ENCODE measurements at regions not wholly inside any gene's neighbourhood (a gene's known extent, or its start where the extent isn't known, plus 50 kb on each side); places are given as distances from the start of the nearest gene placed in this dataset.
"Not testable (repeated sequence)": the region's sequence is repeated elsewhere in the genome, so short reads cannot be mapped to it uniquely, and the experiment has no call there.

DNA sequence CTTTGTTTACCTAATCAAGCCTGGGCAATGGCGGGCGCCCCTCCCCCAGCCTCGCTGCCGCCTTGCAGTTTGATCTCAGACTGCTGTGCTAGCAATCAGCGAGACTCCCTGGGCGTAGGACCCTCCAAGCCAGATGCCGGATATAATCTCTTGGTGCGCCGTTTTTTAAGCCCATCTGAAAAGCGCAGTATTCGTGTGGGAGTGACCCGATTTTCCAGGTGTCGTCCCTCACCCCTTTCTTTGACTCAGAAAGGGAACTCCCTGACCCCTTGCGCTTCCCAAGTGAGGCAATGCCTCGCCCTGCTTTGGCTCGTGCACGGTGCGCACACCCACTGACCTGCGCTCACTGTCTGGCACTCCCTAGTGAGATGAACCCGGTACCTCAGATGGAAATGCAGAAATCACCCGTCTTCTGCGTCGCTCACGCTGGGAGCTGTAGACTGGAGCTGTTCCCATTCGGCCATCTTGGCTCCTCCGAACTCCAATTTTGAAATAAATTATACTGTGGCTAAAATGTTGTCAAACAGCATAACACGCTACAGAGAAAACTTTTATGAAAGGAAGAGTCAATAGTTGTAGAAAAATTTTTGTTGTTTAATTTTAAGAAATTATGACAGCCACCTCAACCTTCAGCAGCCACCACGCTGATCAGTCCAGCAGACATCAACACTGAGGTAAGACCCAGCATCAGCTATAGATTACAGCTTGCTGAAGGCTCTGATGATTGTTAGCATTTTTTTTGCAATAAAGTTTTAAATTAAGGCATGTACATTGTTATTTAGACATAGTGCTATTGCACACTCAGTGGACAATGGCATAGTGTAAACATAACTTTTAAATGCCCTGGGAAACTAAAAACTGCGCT lies 384.7 kb upstream of the DEPDC1 start:
- H3K27ac ChIP-seq; H3K4me1 ChIP-seq (replicated peaks); H3K4me3 ChIP-seq; H3K36me3 ChIP-seq; H3K27me3 ChIP-seq (replicated peaks); DNase-seq (ENCODE audit: low read depth in 1 of 2, low spot score in 2 of 2); H3K9me3 ChIP-seq (replicated peaks): not testable (repeated sequence)

- Histone ChIP-seq H3K4me3 (no peak overlapping the region), H3K27ac (no peak overlapping the region), H3K4me1 (replicated peaks) (no peaks in the 10 kb centered on the region), H3K36me3 (no peaks in the 10 kb centered on the region), H3K9me3 (replicated peaks) (no peaks in the 10 kb centered on the region), H3K27me3 (replicated peaks) (no peaks in the 10 kb centered on the region)
- no peak for DNase-seq (ENCODE audit: low read depth in 1 of 2, low spot score in 2 of 2)
Measured at GRCh38 chr1:68889471-68889870, 392.6 kb upstream of the DEPDC1 start.

DNA sequence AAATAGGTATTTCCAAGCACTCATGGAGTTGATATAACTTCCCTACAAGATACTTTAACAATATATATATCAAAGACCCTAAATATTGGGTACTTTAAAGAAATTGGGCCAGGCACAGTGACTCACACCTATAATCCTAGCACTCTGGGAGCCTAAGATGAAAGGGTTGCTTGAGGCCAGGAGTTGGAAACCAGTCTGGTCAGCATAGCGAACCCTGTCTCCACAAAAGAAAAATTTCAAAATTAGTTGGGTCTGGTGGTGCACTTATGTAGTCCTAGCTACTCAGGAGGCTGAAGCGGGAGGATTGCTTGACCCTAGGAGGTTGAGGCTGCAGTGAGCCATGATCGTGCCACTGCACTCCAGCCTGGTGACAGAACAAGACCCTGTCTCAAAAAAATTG lies 393.9 kb upstream of the DEPDC1 start:
- no peak overlapping the region for H3K4me3 ChIP-seq
- no peaks in the 10 kb centered on the region for H3K36me3 ChIP-seq
- no peak overlapping the region for H3K27ac ChIP-seq
- DNase-seq (ENCODE audit: low read depth in 1 of 2, low spot score in 2 of 2), result no peak
- H3K4me1 ChIP-seq (replicated peaks), result no peaks in the 10 kb centered on the region
- H3K27me3 ChIP-seq (replicated peaks), result no peaks in the 10 kb centered on the region
- no peaks in the 10 kb centered on the region for H3K9me3 ChIP-seq (replicated peaks)

GRCh38 chr1:68904477-68904876 lies 407.6 kb upstream of the DEPDC1 start:
- H3K27me3 ChIP-seq (replicated peaks), result no peaks in the 10 kb centered on the region
- no peaks in the 10 kb centered on the region for H3K9me3 ChIP-seq (replicated peaks)
- no peak overlapping the region for H3K27ac ChIP-seq
- H3K4me3 ChIP-seq, result no peak overlapping the region
- no peaks in the 10 kb centered on the region for H3K4me1 ChIP-seq (replicated peaks)
- no peak for DNase-seq (ENCODE audit: low read depth in 1 of 2, low spot score in 2 of 2)
- H3K36me3 ChIP-seq, result no peaks in the 10 kb centered on the region

- no peaks in the 10 kb centered on the region for H3K27me3 ChIP-seq (replicated peaks)
- H3K4me1 ChIP-seq (replicated peaks), result no peaks in the 10 kb centered on the region
- DNase-seq (ENCODE audit: low read depth in 1 of 2, low spot score in 2 of 2), result no peak
- no peaks in the 10 kb centered on the region; the same call in 1 of the 2 replicates for H3K9me3 ChIP-seq (replicated peaks)
- no peak overlapping the region for H3K4me3 ChIP-seq
- H3K27ac ChIP-seq, result no peak overlapping the region
- no peaks in the 10 kb centered on the region for H3K36me3 ChIP-seq
Measured at GRCh38 chr1:68906431-68906830, 409.5 kb upstream of the DEPDC1 start.

DNA sequence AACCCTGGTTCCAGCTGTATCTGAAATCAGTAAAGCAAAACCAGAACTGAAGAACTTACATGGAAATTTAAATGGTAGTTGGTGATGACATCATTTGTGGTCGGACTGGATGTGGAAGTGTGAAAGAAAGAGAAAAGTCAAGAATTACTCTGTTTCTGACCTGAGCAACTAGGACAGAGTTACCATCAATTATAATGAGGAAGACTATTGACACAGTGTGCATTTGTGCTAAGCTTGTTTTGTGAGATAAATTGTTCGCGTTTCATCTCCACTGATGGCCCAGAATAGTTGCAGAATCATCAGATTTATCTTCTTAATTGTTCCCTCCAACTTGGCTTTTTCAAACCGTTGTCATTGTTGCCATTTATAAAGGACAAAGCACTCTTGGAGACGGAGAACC lies 410.6 kb upstream of the DEPDC1 start:
- no peaks in the 10 kb centered on the region for H3K4me1 ChIP-seq (replicated peaks)
- H3K36me3 ChIP-seq, result no peaks in the 10 kb centered on the region
- H3K27ac ChIP-seq, result no peak overlapping the region
- no peak for DNase-seq (ENCODE audit: low read depth in 1 of 2, low spot score in 2 of 2)
- no peak overlapping the region for H3K4me3 ChIP-seq
- H3K9me3 ChIP-seq (replicated peaks), result no peaks in the 10 kb centered on the region; the same call in 1 of the 2 replicates
- no peaks in the 10 kb centered on the region for H3K27me3 ChIP-seq (replicated peaks)

DNA sequence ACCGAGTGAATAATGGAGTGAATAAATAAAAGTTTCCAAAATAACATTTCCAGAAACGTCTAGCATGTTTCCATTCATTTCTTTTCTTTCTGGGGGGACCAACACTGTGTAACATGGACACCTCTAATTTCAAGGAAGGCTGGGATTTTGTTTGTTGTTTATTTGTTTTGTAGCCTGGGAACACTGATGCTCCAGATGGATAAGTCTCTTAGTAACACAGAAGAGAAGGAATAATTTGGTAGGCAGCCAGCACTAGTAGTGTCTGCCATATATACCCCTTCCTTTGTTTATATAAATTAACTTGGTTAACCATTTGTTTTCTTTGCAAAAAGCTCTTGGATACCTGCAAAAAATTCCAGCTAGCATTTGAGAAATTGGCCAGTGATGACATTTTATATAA lies 411.4 kb upstream of the DEPDC1 start:
- Histone ChIP-seq H3K4me1 (replicated peaks) (no peaks in the 10 kb centered on the region), H3K4me3 (no peak overlapping the region), H3K36me3 (no peaks in the 10 kb centered on the region), H3K9me3 (replicated peaks) (no peaks in the 10 kb centered on the region; the same call in 1 of the 2 replicates), H3K27me3 (replicated peaks) (no peaks in the 10 kb centered on the region), H3K27ac (no peak overlapping the region)
- no peak for DNase-seq (ENCODE audit: low read depth in 1 of 2, low spot score in 2 of 2)

DNA sequence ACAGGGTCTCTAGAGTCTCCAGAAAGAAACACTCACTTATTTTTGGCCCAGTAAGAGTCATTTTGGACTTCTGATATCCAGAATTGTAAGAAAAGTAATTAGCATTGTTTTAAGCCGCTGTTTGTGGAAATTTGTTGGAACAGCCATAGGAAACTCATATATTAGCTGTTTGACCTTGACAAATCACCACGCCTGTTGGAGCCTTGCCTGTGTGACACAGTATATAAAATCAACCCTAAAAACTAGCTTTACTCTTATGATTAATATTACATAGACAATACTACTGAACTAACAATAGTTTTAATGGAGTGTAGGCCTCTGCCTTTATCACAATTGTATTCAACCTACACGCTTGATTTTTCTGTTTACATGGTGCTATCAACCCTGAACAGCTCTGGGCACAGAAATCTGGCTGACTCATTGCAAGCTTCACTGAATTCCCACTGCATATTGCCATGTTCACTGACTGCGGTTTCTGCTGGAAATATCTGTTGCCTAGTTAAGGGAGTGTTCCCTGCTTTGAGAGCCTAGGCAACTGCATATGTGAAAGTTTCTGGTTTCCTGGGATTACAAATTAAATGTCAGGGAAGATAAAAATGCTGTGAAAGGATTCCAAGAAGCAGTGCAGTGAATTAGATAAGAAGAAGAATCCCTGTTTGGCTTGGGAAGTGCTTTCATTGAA lies 419.5 kb upstream of the DEPDC1 start:
- H3K27me3 ChIP-seq (replicated peaks), result no peaks in the 10 kb centered on the region
- H3K4me1 ChIP-seq (replicated peaks), result no peaks in the 10 kb centered on the region
- no peaks in the 10 kb centered on the region for H3K36me3 ChIP-seq
- no peaks in the 10 kb centered on the region for H3K9me3 ChIP-seq (replicated peaks)
- H3K4me3 ChIP-seq, result no peak overlapping the region
- H3K27ac ChIP-seq, result no peak overlapping the region
- no peak for DNase-seq (ENCODE audit: low read depth in 1 of 2, low spot score in 2 of 2)

DNA sequence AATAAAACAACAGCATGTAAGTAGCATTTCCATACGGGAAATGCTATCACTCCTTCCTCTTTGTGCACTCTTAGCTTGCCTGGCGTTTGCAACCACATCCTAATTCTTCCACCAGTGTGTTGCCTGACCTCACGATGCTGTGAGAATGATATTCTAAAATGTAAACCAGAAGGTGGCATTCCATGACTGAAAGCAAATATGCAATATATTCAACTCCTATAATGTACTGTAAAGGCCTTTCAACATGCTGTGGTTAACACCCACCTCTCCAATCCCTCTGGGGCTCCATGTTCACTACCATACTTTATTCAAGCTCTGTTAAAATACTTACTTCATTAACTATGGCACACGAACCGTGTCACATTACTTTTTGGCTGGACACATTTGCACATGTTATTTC lies 420.6 kb upstream of the DEPDC1 start:
- Histone ChIP-seq H3K36me3 (no peaks in the 10 kb centered on the region), H3K4me3 (no peak overlapping the region), H3K9me3 (replicated peaks) (no peaks in the 10 kb centered on the region), H3K27ac (no peak overlapping the region), H3K4me1 (replicated peaks) (no peaks in the 10 kb centered on the region), H3K27me3 (replicated peaks) (no peaks in the 10 kb centered on the region)
- no peak for DNase-seq (ENCODE audit: low read depth in 1 of 2, low spot score in 2 of 2)

DNA sequence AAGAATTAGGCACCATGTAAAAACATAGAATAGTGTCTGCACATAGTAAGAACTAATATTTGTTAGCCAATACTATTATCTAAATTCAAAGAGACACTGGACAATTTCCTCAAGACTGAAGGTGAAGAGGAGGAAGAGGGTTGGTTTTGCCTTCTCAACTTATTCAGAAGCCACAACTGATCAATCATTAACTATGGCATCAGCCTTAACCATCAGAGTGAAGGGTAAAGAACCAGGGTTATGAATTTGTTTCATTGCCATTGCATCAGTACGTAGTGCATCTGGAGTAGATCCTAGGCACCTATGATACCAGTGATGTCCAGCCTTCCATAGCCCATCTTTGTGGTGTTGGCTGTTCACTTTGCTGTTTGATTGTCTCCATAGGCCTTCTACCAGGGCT lies 421.7 kb upstream of the DEPDC1 start:
- no peaks in the 10 kb centered on the region for H3K9me3 ChIP-seq (replicated peaks)
- no peak for DNase-seq (ENCODE audit: low read depth in 1 of 2, low spot score in 2 of 2)
- no peak overlapping the region for H3K27ac ChIP-seq
- no peak overlapping the region for H3K4me3 ChIP-seq
- H3K36me3 ChIP-seq, result no peaks in the 10 kb centered on the region
- H3K27me3 ChIP-seq (replicated peaks), result no peaks in the 10 kb centered on the region
- no peaks in the 10 kb centered on the region for H3K4me1 ChIP-seq (replicated peaks)

GRCh38 chr1:68919075-68919474 lies 422.2 kb upstream of the DEPDC1 start:
- no peak overlapping the region for H3K27ac ChIP-seq
- no peak overlapping the region for H3K4me3 ChIP-seq
- no peaks in the 10 kb centered on the region for H3K4me1 ChIP-seq (replicated peaks)
- no peaks in the 10 kb centered on the region for H3K9me3 ChIP-seq (replicated peaks)
- DNase-seq (ENCODE audit: low read depth in 1 of 2, low spot score in 2 of 2), result no peak
- no peaks in the 10 kb centered on the region for H3K27me3 ChIP-seq (replicated peaks)
- H3K36me3 ChIP-seq, result no peaks in the 10 kb centered on the region

DNA sequence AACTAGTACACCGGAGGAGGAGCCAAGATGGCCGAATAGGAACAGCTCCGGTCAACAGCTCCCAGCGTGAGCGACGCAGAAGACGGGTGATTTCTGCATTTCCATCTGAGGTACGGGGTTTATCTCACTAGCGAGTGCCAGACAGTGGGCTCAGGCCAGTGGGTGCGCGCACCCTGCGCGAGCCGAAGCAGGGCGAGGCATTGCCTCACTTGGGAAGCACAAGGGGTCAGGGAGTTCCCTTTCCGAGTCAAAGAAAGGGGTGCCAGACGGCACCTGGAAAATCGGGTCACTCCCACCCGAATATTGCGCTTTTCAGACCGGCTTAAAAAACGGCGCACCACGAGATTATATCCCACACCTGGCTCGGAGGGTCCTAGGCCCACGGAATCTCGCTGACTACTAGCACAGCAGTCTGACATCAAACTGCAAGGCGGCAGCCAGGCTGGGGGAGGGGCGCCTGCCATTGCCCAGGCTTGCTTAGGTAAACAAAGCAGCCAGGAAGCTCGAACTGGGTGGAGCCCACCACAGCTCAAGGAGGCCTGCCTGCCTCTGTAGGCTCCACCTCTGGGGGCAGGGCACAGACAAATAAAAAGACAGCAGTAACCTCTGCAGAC lies 426.7 kb upstream of the DEPDC1 start:
- H3K36me3 ChIP-seq; H3K27me3 ChIP-seq (replicated peaks); H3K9me3 ChIP-seq (replicated peaks); DNase-seq (ENCODE audit: low read depth in 1 of 2, low spot score in 2 of 2); H3K27ac ChIP-seq; H3K4me1 ChIP-seq (replicated peaks); H3K4me3 ChIP-seq: not testable (repeated sequence)

DNA sequence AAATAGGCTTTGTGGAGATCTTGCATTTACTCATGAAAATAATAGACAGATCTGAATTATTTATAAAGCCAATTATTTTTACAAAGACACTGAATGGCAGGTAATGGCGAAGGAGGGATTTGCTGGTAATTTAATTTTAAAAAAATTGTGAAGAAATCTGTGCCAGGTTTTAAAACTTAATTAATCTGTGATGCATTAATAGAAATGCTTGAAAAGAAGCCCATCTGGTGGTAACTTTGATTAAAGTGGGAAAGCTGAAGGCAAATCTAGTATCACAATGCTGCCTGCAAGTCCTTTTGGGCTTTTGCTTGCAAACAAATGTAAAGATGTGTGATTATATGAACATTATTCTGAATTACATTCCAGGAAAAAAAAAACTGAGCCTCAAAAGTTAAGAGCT lies 433.2 kb upstream of the DEPDC1 start:
- Histone ChIP-seq H3K4me1 (replicated peaks) (no peaks in the 10 kb centered on the region), H3K9me3 (replicated peaks) (no peaks in the 10 kb centered on the region), H3K27me3 (replicated peaks) (no peaks in the 10 kb centered on the region), H3K27ac (no peak overlapping the region), H3K4me3 (no peak overlapping the region), H3K36me3 (no peaks in the 10 kb centered on the region)
- DNase-seq (ENCODE audit: low read depth in 1 of 2, low spot score in 2 of 2), result no peak

GRCh38 chr1:68936530-68936929 lies 439.6 kb upstream of the DEPDC1 start:
- Histone ChIP-seq H3K9me3 (replicated peaks) (no peaks in the 10 kb centered on the region), H3K27ac (no peak overlapping the region), H3K36me3 (no peaks in the 10 kb centered on the region), H3K27me3 (replicated peaks) (no peaks in the 10 kb centered on the region), H3K4me1 (replicated peaks) (no peaks in the 10 kb centered on the region), H3K4me3 (no peak overlapping the region)
- no peak for DNase-seq (ENCODE audit: low read depth in 1 of 2, low spot score in 2 of 2)
